ENCODE measurements at regions not wholly inside any gene's neighbourhood (a gene's known extent, or its start where the extent isn't known, plus 50 kb on each side); places are given as distances from the start of the nearest gene placed in this dataset.

- no peak overlapping the region for H3K4me3 ChIP-seq (ENCODE audit: low read depth, low read length)
These were observed 154.9 kb downstream of the ZNF608 start for GRCh38 chr5:124591583-124591982.

DNA sequence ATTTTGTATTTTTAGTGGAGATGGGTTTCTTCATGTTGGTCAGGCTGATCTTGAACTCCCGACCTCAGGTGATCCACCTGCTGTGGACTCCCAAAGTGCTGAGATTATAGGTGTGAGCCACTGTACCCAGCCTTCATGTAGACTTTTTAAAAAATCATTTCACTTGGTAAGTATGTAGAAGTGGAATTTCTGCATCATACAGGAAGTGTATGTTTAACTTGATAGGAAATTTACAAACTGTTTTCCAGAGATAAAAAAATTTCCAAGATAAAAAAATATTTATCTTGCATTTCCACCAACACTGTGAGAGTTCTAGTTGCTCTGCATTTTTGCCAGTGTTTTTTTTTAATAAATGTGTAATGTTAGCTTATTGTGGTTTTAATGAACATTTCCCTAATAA, 155.8 kb downstream of the ZNF608 start:
- H3K4me3 ChIP-seq (ENCODE audit: low read depth, low read length) = no peak overlapping the region

- no peak overlapping the region for H3K4me3 ChIP-seq (ENCODE audit: low read depth, low read length)
These were observed 159.2 kb downstream of the ZNF608 start for GRCh38 chr5:124587280-124587679.

GRCh38 chr5:124584991-124585715, 161.3 kb downstream of the ZNF608 start:
- no peak overlapping the region for H3K4me3 ChIP-seq (ENCODE audit: low read depth, low read length)

- H3K4me3 ChIP-seq (ENCODE audit: low read depth, low read length) = no peak overlapping the region
These were observed 162.7 kb downstream of the ZNF608 start for GRCh38 chr5:124583469-124584350.

DNA sequence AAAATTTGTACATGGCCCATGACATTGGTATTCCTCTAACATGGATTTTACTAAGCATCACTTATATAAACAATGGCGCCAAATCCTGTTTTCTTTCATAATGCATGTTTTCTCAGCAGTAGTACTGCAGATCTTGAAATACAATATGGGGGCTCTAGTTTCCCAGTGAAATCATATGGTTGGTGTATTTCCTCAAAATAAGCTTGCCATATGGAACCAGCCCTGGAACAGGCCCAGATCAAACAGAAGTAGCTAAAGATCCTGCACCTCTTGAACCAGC, 163.9 kb downstream of the ZNF608 start:
- H3K4me3 ChIP-seq (ENCODE audit: low read depth, low read length) = no peak overlapping the region

- H3K4me3 ChIP-seq (ENCODE audit: low read depth, low read length) = no peak overlapping the region
These were observed 164.5 kb downstream of the ZNF608 start for GRCh38 chr5:124581738-124582560.

DNA sequence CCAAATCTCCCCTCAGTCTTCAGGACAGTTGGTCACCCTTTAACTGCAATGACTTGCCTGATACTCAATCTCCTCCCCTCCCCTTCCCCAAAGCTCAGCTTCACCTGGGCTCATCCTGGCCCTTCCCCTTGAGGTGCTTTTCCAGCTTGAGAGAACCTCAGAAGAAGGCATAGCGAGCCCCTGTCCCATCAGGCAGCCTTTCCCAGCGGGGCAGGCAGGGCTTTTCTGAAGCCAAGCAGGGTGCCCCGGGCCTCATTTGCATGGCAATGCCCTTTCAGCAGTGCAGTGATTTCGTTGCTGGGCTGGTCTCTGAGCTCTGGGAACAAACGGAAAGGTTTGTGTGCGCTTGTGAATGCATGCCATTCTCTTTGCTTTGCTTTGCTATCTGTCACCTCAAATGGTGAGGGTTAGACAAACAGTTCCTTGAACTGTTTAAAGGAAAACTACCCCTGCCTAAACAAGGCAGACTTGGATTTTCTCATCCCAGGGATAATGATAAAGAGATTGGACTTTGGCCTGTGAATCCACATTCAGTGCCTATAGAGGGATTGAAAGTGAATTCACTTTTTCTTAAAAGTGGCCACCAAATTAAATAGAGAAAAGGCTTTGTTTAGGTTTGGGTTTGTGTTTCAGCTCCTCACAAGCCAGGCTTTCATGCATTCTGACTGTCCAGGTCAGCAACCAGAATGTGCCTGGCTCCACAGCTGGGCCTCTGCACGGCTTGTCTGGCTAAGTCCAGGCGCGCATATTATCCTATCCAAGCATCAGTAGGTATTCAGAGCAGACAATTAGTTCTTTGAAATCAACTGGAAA, 165.3 kb downstream of the ZNF608 start:
- no peak overlapping the region for H3K4me3 ChIP-seq (ENCODE audit: low read depth, low read length)

- H3K4me3 ChIP-seq (ENCODE audit: low read depth, low read length) = no peak overlapping the region
These were observed 165.9 kb downstream of the ZNF608 start for GRCh38 chr5:124580512-124580911.

- no peak overlapping the region for H3K4me3 ChIP-seq (ENCODE audit: low read depth, low read length)
These were observed 169.5 kb downstream of the ZNF608 start for GRCh38 chr5:124576848-124577409.

- no peak overlapping the region for H3K4me3 ChIP-seq (ENCODE audit: low read depth, low read length)
These were observed 170.7 kb downstream of the ZNF608 start for GRCh38 chr5:124575725-124576124.

GRCh38 chr5:124574521-124575436, 171.7 kb downstream of the ZNF608 start:
- H3K4me3 ChIP-seq (ENCODE audit: low read depth, low read length) = no peak overlapping the region

DNA sequence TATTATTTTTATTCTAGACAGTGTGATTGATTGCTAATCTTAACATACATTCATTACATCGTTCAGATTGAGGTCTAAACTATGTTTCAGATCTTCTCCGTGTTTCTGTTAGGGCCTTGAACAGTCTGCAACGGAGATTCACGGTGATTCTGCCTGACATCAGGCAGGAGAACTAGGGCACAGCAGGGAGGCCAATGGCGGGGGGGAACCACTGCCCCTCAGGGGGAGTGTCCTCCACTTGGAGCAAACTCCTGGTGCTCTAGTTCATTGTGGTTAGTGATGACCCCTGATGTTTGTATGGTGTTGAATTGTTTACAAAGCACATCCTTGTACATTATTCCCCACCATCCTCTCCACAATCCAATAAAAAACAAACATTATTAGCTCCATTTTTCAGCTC, 173.5 kb downstream of the ZNF608 start:
- no peak overlapping the region for H3K4me3 ChIP-seq (ENCODE audit: low read depth, low read length)

- H3K4me3 ChIP-seq (ENCODE audit: low read depth, low read length) = no peak overlapping the region
These were observed 176.0 kb downstream of the ZNF608 start for GRCh38 chr5:124570285-124571035.

DNA sequence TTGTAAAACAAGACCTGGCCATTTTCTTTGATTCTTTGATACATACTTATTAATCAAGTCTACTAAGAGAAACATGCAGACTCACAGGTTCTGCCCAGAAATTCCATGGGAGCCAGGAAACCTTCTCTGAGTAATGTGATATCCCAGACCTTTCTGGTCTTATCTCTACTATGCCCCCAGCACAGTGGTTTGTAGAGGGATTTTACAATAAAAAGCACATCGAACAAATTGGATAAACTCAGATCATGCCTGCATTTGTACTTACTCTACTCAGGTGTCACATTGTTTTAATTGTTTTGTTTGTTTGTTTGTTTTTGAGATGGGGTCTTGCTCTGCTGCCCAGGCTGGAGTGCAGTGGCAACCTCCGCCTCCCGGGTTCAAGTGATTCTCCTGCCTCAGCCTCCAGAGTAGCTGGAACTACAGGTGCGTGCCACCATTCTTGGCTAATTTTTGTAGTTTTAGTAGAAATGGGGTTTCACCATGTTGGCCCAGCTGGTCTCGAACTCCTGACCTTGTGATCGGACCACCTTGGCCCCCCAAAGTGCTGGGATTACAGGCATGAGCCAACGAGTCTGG, 179.5 kb downstream of the ZNF608 start:
- no peak overlapping the region for H3K4me3 ChIP-seq (ENCODE audit: low read depth, low read length)

DNA sequence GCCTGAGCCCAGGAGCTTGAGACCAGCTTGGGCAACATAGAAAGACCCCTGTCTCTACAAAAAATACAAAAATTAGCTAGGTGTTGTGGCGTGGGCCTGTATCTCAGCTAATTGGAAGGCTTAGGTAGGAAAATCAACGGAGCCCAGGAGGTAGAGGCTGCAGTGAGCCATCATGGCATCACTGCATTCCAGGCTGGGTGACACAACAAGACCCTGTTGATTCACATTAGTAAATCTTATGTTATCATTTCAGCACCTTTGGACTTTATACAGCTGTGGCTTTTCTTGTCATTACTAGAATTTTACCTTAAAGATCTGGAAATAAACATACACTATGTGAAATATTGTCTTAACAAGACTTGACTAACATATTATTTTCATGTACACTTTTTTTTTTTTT, 185.0 kb downstream of the ZNF608 start:
- H3K4me3 ChIP-seq (ENCODE audit: low read depth, low read length) = no peak overlapping the region

GRCh38 chr5:124560370-124560769, 186.1 kb downstream of the ZNF608 start:
- H3K4me3 ChIP-seq (ENCODE audit: low read depth, low read length) = no peak overlapping the region

- H3K4me3 ChIP-seq (ENCODE audit: low read depth, low read length) = no peak overlapping the region
These were observed 188.7 kb downstream of the ZNF608 start for GRCh38 chr5:124557761-124558160.
